ENCODE measurements at regions not wholly inside any gene's neighbourhood (a gene's known extent, or its start where the extent isn't known, plus 50 kb on each side); places are given as distances from the start of the nearest gene placed in this dataset.
"Not testable (repeated sequence)": the region's sequence is repeated elsewhere in the genome, so short reads cannot be mapped to it uniquely, and the experiment has no call there.

DNA sequence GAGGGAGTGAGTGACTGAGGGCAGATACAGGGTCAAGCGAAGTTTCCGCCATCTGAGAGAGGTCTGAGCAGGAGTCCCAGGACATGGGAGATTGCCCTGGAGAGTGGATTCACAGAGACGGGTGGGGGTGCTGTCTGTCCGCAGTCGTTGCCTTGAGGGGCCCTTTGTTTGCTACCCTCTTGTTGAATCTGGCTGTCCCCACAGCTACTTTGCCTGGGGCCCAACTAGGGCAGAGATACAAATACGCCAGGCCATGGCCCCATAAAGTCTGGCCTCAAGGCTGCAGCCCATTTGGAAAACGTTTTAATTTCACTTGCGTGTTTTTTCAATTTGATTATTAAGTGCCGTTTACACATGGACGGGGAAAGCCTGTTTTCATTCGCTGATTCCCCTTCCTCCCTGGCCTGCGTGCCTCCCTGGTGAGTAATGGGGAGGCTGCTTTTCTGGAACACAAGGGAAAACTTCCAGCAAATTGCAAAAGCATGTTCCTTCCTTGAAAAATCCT is 134.4 kb downstream of the SMIM20 start:
- no peak for DNase-seq

DNA sequence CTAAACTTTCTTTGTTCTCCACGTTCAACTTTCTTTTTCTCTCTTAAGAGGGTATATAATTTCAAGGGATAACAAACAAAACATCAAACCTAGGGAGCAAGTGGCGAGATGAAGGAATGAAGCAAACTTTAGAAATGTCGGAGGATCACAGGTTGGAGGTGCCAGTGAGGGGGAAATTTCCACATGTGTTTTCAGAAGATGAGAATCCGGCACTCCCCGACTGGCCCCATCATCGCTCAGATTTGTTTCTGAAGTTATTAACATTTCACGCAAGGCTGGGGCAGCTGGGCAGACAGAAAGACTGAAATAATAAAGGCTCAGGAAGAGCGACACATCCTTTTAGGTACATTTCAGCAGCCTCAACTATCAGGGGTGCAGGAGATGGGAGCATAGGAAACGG is 134.9 kb downstream of the SMIM20 start:
- DNase-seq: no peak

DNA sequence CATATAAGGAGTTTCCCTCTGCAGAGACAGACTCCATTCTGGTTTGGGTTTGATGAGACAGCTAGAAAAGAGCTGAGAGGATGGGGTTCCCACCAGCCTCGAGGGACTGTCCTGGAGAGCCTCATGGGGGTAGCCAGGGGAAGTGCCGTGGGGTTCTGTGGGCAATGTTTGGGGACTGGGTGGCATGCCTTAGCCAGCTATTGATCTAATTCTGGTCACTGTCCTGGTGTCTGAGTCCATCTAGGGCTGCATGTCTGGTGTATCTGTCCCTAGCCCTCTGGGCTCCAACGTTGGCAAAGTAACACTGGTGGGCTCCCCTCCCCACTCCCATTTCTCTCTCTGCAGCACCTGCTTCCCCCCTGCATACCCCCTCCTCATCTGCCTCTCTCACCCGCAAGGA is 135.4 kb downstream of the SMIM20 start:
- no peak for DNase-seq

DNA sequence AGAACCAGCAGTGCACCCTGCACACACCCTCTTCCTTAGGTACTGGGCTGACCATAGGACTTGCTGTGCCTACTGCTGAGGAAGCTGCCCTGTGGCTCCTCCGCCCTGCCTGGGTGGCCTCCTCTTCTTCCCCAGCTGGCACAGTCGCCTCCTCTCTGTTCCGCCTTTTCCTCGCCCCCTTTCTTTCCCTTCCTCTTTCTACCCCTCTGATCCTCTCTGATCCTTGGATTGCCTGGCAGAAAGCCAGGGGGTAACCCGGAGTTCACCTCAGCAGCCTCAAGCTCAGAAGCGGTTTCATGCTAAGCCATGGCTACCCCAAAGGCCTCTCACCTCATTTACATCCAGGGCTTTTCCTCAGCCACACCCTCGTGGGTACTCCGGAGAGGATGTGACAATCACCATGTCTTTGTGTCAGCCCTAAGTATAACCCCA is 136.2 kb downstream of the SMIM20 start:
- no peak for DNase-seq

DNA sequence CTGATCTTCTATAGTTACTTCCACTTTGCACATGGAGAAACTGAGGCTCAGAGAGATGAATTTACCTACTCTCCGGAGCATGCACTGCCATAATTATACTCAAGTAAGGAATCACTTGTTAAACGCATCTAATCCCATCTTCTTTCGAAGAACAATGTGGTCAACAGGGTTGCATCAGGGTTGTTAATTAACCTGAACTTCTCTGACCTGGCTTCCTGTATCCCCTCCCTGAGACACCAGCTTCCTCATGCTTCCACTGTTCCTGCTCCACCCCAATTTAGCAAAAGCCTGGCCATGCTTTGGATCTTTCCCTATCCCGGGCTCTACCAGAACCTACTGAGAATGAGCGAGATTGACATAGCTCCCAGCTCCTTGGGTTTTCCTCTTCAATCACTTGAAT is 136.7 kb downstream of the SMIM20 start:
- no peak for DNase-seq

DNA sequence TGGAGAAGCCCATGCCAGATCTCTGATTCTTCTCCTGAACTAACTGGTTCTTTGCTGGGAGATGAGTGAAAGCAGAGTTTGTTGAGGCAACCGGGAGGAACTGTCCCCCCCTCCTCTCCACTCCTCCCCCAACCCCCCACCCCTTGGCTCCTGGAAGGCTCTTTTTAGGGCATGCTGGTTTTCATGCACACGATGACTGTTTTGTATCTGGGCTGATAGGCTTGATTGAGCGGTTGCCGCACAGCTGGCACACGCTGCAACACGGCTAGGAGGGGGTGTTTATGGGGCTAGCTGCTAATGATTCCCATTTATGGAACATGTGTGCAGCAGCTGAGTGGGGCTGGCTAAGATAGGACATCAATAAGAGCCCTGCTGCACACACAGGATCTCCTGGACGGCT is 137.2 kb downstream of the SMIM20 start:
- DNase-seq: no peak

DNA sequence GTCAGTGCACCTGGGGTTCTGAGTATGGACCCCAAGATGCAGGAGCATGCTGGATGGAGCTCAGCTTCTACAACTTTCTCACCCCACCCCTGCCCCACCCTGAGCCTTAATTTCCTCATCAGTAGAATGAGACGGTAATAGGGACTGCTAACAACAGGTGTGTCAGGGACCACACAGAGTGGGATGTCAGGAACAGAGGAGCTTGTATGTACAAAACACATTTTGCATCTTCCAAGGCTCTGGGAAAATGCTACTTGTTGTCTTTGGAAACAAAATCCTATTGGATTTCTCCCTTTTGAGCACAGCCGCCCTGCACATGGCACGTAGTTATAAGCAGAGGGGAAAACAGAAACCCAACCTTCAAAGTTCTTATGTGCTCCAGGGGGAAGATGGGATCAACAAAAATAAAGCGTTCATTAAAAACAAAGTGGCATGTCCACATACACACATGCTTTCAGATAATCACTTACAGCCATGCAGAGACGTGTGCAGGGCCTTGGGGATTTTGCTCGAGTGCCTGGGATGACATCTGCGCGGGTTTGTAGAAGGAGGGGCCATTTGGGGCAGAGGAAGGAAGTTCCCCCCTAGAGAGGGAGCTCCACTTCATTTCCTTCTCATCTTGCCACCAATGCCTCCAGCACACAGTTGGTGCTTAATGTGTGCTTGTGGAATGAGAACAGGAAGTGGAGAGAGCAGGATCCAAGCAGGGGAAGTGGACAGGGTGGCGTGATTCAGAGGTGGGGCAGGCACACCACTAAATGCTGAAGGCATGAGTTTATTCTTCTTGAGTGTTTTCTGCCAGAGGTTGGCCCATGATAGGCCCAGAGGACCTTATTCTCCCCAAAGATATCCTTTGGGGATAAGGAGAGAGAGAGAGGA is 138.9 kb downstream of the SMIM20 start:
- no peak for DNase-seq

DNA sequence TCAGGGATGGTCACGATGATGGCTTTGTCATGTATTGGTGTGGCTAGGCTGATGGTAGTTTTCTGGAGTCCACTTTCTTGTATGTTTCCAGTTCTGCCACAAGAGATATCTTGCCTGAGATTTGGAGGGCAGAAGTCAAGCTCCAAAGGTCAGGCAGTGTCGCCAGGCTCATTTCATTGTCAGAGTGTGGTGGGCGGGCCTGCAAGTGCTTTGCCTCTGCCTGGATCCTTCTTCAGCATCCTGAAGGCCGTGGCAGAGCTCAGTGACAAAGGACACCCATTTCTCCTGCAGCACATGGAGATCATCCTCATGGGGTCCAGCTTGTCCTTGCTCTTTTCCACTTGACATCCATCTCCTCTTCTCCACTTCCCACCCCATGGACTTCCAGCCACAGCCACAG is 139.7 kb downstream of the SMIM20 start:
- DNase-seq: no peak

DNA sequence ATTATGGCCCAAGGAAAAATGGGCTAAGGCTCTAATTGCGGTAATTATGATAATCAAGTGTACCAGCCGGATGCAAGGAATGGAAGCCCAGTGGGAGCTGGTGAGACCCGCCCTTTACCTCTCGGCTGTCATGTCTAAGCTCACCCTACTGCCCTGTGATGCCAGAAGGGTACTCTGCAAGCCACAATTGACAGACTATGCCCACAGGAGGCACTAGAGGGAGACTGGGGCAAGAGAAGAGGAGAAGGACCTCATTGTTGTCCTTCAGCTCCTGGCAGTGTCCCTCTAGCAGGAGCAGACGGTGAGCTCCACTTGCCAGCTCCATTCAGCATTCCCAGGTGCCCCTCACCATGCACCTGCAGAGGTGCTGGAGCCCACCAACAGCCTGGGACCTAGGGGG is 141.8 kb downstream of the SMIM20 start:
- no peak for DNase-seq

DNA sequence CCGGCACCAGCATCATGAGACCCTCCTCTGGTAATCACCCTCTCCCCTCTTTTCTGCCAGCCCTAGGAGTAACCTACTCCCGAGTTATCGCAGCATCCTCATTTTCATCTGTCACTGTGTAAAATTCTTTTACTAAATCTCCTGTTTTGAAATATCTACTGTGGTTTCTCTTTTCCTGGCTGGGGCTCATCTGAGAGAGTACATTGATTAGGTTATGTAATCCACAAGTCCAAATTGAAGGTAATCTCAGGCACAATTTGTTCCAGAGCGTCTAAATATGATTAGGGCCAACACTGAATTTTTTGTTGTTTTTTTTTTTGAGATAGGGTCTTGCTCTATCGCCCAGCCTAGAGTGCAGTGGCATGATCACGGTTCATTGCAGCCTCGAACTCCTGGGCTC is 142.4 kb downstream of the SMIM20 start:
- DNase-seq: no peak

DNA sequence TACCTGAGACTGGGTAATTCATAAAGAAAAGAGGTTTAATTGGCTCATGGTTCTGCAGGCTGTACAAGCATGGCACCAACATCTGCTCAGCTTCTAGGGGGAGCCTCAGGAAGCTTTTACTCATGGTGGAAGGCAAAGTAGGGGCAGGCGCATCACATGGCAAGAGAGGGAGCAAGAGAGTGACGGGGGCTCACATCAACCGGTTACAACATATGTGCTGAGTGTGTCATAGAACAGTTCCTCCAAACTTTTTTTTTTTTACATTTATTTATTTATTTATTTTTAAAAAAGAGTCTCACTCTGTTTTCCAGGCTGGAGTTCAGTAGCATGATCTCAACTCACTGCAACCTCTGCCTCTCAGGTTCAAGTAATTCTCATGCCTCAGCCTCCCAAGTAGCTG is 143.8 kb downstream of the SMIM20 start:
- not testable (repeated sequence) for DNase-seq

DNA sequence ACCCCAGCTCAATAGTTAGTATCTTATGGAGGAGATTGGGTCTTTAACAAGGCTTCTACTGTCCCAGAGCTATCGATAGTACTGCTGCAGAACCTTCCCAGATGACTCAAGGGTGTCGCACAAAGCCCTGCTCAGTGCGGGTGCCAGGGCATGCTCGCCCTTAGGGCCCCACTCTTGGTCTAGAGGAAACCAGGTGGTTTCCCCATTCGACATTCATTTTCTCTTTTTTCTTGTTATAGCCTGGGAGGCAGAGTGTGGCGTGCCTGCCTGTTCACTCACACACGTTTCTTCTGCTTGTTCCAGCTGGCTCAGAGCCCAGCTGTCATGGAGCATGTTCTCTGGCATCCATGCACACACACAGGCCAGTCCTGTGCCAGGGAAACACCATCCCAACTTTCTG is 144.5 kb downstream of the SMIM20 start:
- peak in 1 of 2 donors; percentile 28 for DNase-seq

DNA sequence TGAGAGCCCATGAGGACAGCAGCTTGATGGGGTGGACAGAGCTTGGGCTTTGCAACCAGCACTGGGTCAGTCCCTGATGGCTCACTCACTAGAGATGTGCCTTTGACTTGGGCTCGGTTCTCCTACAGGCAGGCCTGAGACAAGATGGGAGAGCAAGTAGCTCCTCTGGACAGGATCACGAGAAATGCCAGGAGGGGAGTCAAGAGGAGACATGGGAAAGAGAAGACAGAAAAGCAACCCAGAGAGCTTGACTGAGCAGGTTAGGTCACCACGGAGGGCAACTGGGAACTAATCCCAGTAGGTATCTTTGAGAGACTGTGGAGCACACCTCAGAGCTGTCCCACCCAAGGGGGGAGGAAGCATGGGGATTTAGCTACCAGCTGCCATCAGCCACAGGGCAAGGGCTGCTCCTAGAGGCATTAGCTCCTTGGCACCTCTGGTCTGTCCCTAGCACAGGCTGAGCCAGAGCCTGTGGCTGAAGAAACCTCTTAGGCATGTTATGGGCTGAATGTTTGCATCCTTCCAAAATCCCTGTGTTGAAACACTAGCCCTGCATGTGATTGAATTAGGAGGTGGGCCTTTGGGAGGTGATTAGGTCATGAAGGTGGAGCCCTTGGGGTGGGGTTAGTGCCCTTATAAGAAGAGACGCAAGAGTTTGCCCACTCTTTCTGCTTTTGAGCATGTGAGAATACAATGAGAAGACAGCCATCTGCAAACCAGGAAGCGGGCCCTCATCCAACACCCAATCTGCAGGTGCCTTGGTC is 145.6 kb downstream of the SMIM20 start:
- no peak for DNase-seq

DNA sequence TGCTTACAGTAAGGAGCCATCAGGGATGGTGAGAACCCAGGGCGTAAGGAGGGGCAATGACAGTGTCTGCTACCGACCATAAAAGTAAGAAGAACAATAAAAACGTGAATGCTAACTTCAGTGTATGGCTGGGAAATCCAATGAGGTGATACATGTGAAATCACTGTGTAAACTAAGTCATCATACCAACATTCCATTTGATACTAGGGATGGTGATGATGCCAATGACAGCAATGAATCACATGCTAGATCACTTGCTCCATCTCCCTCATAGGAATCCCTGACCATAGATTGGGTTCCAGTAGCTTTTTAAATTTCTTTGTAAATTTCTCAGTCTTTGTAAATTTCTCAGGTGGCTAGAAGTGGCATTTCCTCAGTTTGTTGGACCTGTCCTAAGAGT is 146.3 kb downstream of the SMIM20 start:
- no peak for DNase-seq

DNA sequence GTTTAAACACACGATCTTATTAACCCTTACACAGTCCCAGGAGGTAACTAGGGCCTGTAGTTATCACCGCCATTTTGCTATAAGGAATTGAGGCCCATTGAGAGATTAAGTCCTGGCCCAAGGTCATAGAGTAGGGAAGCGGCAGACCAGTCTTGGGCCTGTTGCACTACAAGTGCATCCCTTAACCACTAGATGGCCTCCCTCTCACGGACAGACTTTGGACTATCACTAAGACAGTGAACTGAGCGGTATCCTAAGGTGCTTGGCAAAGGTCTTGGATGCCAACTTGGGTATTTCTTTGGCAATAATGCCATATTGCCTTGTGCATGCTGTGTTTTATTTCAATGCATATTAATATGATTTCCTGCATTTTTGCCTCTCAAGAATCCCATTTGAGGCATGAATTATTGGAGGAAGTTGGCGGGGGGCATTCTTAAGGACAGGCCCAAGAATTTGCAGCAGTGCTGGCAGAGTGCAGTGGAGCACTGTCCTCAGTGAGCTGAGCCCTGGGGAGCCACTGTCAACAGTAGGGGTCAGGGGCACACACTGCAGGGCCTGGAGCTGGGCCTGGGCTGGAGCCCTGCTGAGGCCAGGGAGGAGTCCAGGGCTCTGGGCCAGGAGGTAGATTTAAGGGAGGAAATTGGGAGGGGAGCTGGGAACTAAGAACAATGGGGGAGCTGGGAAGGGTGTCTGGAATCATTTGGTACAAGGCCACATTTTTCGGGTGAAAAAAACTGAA is 147.4 kb downstream of the SMIM20 start:
- DNase-seq: peak in 1 of 2 donors; percentile 19

DNA sequence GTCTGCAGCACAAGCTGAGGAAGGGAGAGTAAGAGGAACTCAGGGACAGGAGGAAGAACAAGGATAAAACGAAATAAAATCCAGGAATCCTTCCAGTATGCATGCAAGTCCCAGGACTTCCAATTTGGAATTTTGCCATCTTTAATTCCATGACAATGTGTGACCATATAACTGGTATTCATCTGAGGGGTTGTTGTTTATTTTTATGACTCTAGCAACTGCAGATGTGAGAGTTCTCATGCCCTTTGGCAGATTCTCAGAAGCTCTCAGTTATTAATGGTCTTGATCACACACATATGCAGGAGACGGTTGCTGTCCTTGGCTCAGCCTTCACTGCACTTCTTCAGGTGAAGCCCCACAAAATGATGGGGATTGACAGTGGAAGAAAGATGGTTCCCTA is 148.2 kb downstream of the SMIM20 start:
- no peak for DNase-seq

DNA sequence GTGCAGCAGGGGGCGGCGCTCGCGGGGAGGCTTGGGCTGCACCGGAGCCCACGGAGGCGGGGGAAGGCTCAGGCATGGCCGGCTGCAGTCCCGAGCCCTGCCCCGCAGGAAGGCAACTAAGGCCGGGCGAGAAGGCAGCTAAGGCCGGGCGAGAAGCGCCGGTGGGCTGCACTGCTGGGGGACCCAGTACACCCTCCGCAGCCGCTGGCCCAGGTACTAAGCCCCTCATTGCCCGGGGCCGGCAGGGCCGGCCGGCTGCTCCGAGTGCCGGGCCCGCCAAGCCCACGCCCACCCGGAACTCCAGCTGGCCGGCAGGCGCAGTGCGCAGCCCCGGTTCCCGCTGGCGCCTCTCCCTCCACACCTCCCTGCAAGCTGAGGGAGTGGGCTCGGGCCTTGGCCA is 150.0 kb downstream of the SMIM20 start:
- not testable (repeated sequence) for DNase-seq

DNA sequence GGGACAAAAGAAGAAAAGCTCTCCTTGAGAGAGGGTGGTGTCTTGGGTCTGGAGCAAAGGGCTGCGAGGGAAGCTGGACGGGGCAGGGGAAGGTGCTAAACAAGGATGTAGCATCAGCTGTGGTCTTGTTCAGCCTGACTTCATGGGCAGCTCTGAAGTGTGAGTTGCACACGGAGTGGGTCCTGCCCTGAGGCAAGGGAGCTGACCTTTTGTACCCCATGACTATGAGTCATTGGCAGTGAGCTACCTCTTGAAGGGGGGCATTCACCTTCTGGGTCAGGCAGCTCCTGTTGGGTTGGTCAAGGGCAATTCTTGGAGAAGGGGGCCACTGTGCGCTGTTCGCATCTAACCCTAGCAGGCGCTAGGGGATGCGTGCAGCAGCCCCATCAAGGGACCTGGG is 151.8 kb downstream of the SMIM20 start:
- no peak for DNase-seq

DNA sequence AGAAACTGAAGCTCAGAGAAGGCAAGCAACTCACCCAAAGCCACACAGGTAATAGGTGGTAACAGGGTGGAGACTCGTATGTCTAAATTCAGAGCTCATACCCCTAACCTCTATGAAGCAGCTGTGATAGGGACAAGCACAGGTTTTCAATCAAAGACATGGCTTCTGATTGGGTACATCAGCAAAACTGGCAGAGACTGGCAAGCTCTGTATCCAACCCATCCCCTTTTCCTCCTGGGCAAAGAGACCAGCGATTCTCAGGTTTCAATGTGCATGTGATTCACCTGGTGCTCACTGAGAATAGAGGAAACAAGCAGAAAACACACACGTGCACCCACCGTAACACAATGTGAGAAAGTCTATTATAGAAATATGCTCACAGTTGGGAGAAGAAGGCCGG is 153.0 kb downstream of the SMIM20 start:
- DNase-seq: no peak

DNA sequence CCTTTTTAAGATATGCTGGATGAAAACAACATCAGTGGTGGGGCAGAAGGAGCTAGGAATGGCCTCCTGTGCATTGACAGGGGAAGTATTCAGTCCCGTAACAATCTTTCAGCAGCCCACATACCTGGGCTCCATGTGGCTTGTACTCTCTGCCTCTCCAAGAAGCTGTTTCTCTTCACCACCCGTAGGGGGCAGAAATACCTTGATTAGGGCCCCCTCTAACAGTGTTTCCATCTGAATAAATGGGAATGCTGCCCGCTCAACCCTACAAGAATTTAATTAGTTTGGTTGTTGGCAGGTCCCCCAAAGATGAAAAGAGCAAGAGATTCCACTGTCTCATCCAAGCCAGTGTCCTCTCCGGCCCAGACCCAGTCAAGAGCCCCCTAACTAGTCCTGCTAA is 155.2 kb downstream of the SMIM20 start:
- DNase-seq: no peak

DNA sequence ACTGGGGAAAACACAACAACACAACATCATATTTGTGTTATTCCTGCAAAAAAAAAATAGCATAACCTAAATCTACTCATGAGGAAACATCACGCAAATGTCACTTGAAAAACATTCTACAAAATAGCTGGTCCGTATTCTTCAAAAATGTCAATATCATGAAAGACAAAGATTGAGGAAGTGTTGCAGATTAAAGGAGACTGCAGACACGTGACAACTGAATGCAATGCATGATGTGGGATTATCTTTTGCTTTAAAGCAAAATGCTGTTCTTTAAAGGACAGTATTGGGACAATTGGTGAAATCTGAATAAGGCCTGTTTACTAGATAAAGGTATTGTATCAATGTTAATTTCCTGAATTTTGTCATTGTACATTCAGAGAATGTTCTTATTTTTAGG is 157.7 kb downstream of the SMIM20 start:
- DNase-seq: no peak

DNA sequence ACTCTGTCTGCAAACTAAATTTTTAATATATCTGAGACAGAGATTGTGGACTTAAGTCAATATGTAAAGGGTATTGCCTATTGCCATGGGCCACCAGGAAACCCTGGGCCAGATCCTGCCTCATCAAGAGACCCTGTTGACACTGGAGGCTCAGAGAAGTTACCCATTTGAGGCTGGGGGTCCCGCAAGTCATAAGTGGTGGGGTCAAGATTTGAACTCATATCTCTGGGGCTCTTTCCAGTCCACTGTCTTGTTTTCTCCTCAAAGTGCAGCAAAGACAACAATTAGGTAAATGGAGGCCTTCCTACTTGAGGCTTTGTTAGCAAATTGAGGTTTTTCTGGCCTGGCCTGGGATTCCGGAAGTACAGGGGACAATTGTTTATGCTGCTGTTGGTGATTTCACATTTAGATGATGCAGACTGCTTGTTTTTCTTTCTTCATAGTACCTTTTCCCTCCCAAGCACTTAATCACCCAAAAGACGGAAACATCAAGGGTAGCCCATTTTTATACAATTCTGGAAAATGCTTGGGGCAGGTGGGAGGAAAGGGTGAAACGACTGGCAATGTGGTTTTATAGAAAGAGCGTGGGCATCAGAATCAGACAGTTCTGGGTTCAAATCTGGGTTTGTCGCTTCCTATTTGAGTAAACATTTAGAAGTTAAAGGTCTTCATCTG is 160.0 kb downstream of the SMIM20 start:
- DNase-seq: peak in 1 of 2 donors; percentile 33
